ENCODE measurements at regions not wholly inside any gene's neighbourhood (a gene's known extent, or its start where the extent isn't known, plus 50 kb on each side); places are given as distances from the start of the nearest gene placed in this dataset.

GRCh38 chr4:111178231-111178630 lies 555.4 kb upstream of the PITX2 start:
- Histone ChIP-seq H3K23me2 (ENCODE audit: low read depth, low read length) (no peaks in the 10 kb centered on the region), H3K18ac (ENCODE audit: extremely low read depth, low read length) (no peak overlapping the region), H3K4me1 (replicated peaks in 1 of 4; ENCODE audit: control insufficient read depth in 3 of 4, insufficient read depth in 4 of 4, low read length in 3 of 4) (no peaks in the 10 kb centered on the region), H2BK120ac (replicated peaks; ENCODE audit: low read depth, low read length) (no peak overlapping the region), H3K56ac (replicated peaks; ENCODE audit: insufficient read length, low read depth, low read length) (no peak overlapping the region), H2BK5ac (ENCODE audit: low read depth, low read length) (no peak overlapping the region), H3K4me3 (ENCODE audit: extremely low read depth in 1 of 4, insufficient read depth in 2 of 4, low read depth in 3 of 4, low read length in 4 of 4) (no peak overlapping the region), H2AK5ac (ENCODE audit: low read depth, low read length) (no peak overlapping the region), H3K9me3 (ENCODE audit: insufficient read depth in 2 of 2, low read depth in 1 of 2, low read length in 1 of 2) (peaks cover 7 to 13% of the 10 kb centered on the region in 2 experiments; a peak in 2 of 4 replicates), H3K23ac (ENCODE audit: insufficient read length) (no peak overlapping the region), H3K27ac (ENCODE audit: low read depth, low read length) (no peak overlapping the region), H3K4me2 (ENCODE audit: insufficient read depth in 1 of 2, low read depth in 2 of 2, low read length in 2 of 2) (no peak overlapping the region), H3K36me3 (ENCODE audit: control insufficient read depth in 2 of 4, insufficient read depth in 4 of 4, low read length in 3 of 4) (no peaks in the 10 kb centered on the region), H4K20me1 (replicated peaks in 1 of 2; ENCODE audit: control insufficient read depth in 1 of 2, insufficient read depth in 2 of 2, low read length in 2 of 2) (no peaks in the 10 kb centered on the region), H3K27me3 (replicated peaks in 1 of 4; ENCODE audit: control insufficient read depth in 3 of 4, extremely low read depth in 1 of 4, insufficient read depth in 3 of 4, low read length in 3 of 4) (no peaks in the 10 kb centered on the region), H2BK12ac (ENCODE audit: low read depth, low read length) (no peak overlapping the region), H2BK20ac (ENCODE audit: low read length) (no peak overlapping the region), H2AFZ (ENCODE audit: low read length) (peak overlapping the region; percentile 76), H3K9ac (replicated peaks in 1 of 4; ENCODE audit: extremely low read depth in 1 of 4, low read depth in 3 of 4, low read length in 3 of 4) (no peak overlapping the region), H3K4ac (replicated peaks; ENCODE audit: insufficient read length, low read depth, low read length) (no peak overlapping the region), H3K79me1 (ENCODE audit: low read depth, low read length) (no peaks in the 10 kb centered on the region), H4K8ac (ENCODE audit: extremely low read depth, insufficient read depth, low read length) (no peak overlapping the region), H3K79me2 (ENCODE audit: control insufficient read depth in 1 of 2, insufficient read depth in 2 of 2, low read length in 2 of 2) (no peaks in the 10 kb centered on the region), H2BK15ac (ENCODE audit: low read length) (no peak overlapping the region), H4K91ac (replicated peaks; ENCODE audit: insufficient read length, low read length) (no peak overlapping the region), H4K5ac (ENCODE audit: insufficient read length, low read depth, low read length) (no peak overlapping the region), H3K14ac (ENCODE audit: insufficient read length) (no peak overlapping the region)
- ChIA-PET CTCF (ENCODE audit: partially characterized antibody) (no interaction called here), POLR2A (ENCODE audit: partially characterized antibody) (no interaction called here)
- no peak for TF ChIP-seq SIRT6 (IDR thresholded peaks at IDR 0.05; ENCODE audit: low read length)
- no peak for TF ChIP-seq EP300 (IDR thresholded peaks at IDR 0.05; ENCODE audit: borderline replicate concordance in 1 of 2, low read depth in 2 of 2, low read length in 2 of 2)
- no peak for TF ChIP-seq FOSL1 (IDR thresholded peaks at IDR 0.05; ENCODE audit: insufficient read depth, low read depth, low read length)
- no peak for TF ChIP-seq GABPA (IDR thresholded peaks at IDR 0.05; ENCODE audit: borderline replicate concordance, insufficient read depth, low read length)
- no peak for TF ChIP-seq BCL11A (IDR thresholded peaks at IDR 0.05; ENCODE audit: low read depth in 2 of 2, low read length in 2 of 2)
- no peak for TF ChIP-seq TAF7 (optimal IDR thresholded peaks at IDR 0.05; ENCODE audit: borderline replicate concordance, low read depth, low read length)
- DNase-seq (ENCODE audit: low read depth in 1 of 2, low spot score in 2 of 2) (no peak), FAIRE-seq (no peak)
